ENCODE measurements at regions not wholly inside any gene's neighbourhood (a gene's known extent, or its start where the extent isn't known, plus 50 kb on each side); places are given as distances from the start of the nearest gene placed in this dataset.

GRCh38 chr6:165798991-165799390 is 135.9 kb upstream of the PDE10A start:
- TF ChIP-seq POLR2A (IDR thresholded peaks at IDR 0.05) (no peak), CTCF (IDR thresholded peaks at IDR 0.05) (no peak)
- H3K36me3 ChIP-seq: no peaks in the 10 kb centered on the region
- H3K4me3 ChIP-seq: no peak overlapping the region
- H3K9me3 ChIP-seq: no peaks in the 10 kb centered on the region
- H3K27me3 ChIP-seq: no peaks in the 10 kb centered on the region
- DNase-seq: no peak
- no peak overlapping the region for H3K27ac ChIP-seq
- H3K4me1 ChIP-seq: no peaks in the 10 kb centered on the region

- no peaks in the 10 kb centered on the region for H3K4me1 ChIP-seq
- no peak overlapping the region for H3K27ac ChIP-seq
- no peak for TF ChIP-seq POLR2A (IDR thresholded peaks at IDR 0.05)
- TF ChIP-seq CTCF (IDR thresholded peaks at IDR 0.05): no peak
- DNase-seq: no peak
- H3K27me3 ChIP-seq: no peaks in the 10 kb centered on the region
- H3K36me3 ChIP-seq: no peaks in the 10 kb centered on the region
- no peak overlapping the region for H3K4me3 ChIP-seq
- H3K9me3 ChIP-seq: no peaks in the 10 kb centered on the region
Measured at GRCh38 chr6:165794179-165794601, 131.1 kb upstream of the PDE10A start.

DNA sequence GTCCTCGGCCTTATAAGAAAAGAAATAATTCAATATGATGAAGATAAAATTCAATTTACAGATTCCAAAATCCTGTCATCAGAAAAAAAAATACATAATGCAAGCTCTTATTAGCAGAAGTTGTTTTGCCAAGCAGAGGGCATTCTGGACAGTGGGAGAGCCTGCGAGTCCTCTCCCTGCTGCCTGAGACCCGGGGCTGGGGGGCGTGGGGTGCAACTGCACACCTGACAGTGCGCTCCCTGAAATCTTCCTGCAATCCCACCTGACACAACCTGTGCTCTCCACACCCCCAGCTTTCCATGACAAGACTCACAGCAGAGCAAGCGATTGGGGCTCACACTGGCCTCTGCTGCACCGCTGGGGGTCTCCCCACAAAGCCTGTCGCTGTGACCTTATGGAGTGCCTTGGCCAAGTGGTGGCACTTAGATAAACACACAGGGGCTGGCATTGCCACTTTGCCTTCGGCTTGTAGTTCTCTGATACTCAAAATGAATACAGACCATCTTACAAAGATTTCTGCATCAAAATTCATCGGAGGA is 130.3 kb upstream of the PDE10A start:
- Histone ChIP-seq H3K9me3 (no peaks in the 10 kb centered on the region), H3K36me3 (no peaks in the 10 kb centered on the region), H3K4me3 (no peak overlapping the region), H3K4me1 (no peaks in the 10 kb centered on the region), H3K27ac (no peak overlapping the region), H3K27me3 (no peaks in the 10 kb centered on the region)
- no peak for DNase-seq
- TF ChIP-seq POLR2A (IDR thresholded peaks at IDR 0.05) (no peak), CTCF (IDR thresholded peaks at IDR 0.05) (no peak)

GRCh38 chr6:165791876-165792437 is 128.9 kb upstream of the PDE10A start:
- H3K9me3 ChIP-seq: no peaks in the 10 kb centered on the region
- H3K4me1 ChIP-seq: no peaks in the 10 kb centered on the region
- H3K4me3 ChIP-seq: no peak overlapping the region
- no peak for TF ChIP-seq POLR2A (IDR thresholded peaks at IDR 0.05)
- no peak for TF ChIP-seq CTCF (IDR thresholded peaks at IDR 0.05)
- no peak for DNase-seq
- no peaks in the 10 kb centered on the region for H3K27me3 ChIP-seq
- H3K27ac ChIP-seq: no peak overlapping the region
- no peaks in the 10 kb centered on the region for H3K36me3 ChIP-seq

- no peaks in the 10 kb centered on the region for H3K9me3 ChIP-seq
- no peaks in the 10 kb centered on the region for H3K36me3 ChIP-seq
- TF ChIP-seq POLR2A (IDR thresholded peaks at IDR 0.05) (no peak), CTCF (IDR thresholded peaks at IDR 0.05) (no peak)
- no peak for DNase-seq
- H3K27me3 ChIP-seq: no peaks in the 10 kb centered on the region
- H3K4me3 ChIP-seq: no peak overlapping the region
- H3K27ac ChIP-seq: no peak overlapping the region
- no peaks in the 10 kb centered on the region for H3K4me1 ChIP-seq
Measured at GRCh38 chr6:165791306-165791705, 128.3 kb upstream of the PDE10A start.

DNA sequence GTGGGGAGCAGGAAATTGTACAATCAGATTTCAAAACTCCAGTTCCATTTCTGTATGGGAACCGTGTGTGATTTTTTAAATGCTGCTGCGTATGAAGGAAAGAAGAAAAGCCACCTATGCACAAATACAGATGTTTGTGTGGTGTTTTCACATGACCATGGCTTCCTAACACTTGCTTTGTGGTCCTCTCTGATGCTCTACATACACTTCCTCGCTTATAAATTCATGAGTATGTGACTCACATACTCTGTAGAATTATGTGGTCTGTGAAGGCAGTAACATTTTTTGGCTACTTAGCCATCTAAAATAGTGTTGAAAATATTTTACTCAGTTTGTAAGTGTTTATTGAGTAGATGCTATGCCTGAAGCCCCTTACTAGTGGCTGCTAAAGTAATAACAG is 119.8 kb upstream of the PDE10A start:
- H3K4me3 ChIP-seq: no peak overlapping the region
- H3K27me3 ChIP-seq: no peaks in the 10 kb centered on the region
- DNase-seq: no peak
- TF ChIP-seq CTCF (IDR thresholded peaks at IDR 0.05): no peak
- no peak for TF ChIP-seq POLR2A (IDR thresholded peaks at IDR 0.05)
- no peak overlapping the region for H3K27ac ChIP-seq
- no peaks in the 10 kb centered on the region for H3K9me3 ChIP-seq
- H3K4me1 ChIP-seq: no peaks in the 10 kb centered on the region
- no peaks in the 10 kb centered on the region for H3K36me3 ChIP-seq
